ENCODE measurements at regions not wholly inside any gene's neighbourhood (a gene's known extent, or its start where the extent isn't known, plus 50 kb on each side); places are given as distances from the start of the nearest gene placed in this dataset.

GRCh38 chr5:68531970-68532369 is 316.4 kb downstream of the PIK3R1 start:
- Histone ChIP-seq H3K4me2 (ENCODE audit: low read length) (no peak overlapping the region), H4K20me1 (ENCODE audit: control insufficient read depth, insufficient read depth, low read depth, low read length) (no peaks in the 10 kb centered on the region), H3K36me3 (ENCODE audit: control insufficient read depth, low read length) (no peaks in the 10 kb centered on the region), H3K4me3 (ENCODE audit: low read length) (no peak overlapping the region), H3K9me3 (ENCODE audit: control insufficient read depth, insufficient read depth, low read length) (no peaks in the 10 kb centered on the region; the same call in 1 of the 2 replicates), H3K79me2 (ENCODE audit: control insufficient read depth, low read length) (no peaks in the 10 kb centered on the region), H3K27me3 (ENCODE audit: control insufficient read depth, low read length) (peaks cover 5% of the 10 kb centered on the region; the same call in 1 of the 2 replicates), H3K27ac (ENCODE audit: low read depth, low read length) (no peak overlapping the region), H3K9me2 (replicated peaks; ENCODE audit: control insufficient read depth, low read length) (no peaks in the 10 kb centered on the region), H3K4me1 (ENCODE audit: control insufficient read depth, low read length) (no peaks in the 10 kb centered on the region; the same call in 1 of the 2 replicates), H3F3A (ENCODE audit: control insufficient read depth, insufficient read depth) (no peaks in the 10 kb centered on the region)
- TF ChIP-seq, protein P1, sequence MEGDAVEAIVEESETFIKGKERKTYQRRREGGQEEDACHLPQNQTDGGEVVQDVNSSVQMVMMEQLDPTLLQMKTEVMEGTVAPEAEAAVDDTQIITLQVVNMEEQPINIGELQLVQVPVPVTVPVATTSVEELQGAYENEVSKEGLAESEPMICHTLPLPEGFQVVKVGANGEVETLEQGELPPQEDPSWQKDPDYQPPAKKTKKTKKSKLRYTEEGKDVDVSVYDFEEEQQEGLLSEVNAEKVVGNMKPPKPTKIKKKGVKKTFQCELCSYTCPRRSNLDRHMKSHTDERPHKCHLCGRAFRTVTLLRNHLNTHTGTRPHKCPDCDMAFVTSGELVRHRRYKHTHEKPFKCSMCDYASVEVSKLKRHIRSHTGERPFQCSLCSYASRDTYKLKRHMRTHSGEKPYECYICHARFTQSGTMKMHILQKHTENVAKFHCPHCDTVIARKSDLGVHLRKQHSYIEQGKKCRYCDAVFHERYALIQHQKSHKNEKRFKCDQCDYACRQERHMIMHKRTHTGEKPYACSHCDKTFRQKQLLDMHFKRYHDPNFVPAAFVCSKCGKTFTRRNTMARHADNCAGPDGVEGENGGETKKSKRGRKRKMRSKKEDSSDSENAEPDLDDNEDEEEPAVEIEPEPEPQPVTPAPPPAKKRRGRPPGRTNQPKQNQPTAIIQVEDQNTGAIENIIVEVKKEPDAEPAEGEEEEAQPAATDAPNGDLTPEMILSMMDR (IDR thresholded peaks at IDR 0.05; ENCODE audit: low read depth, low read length, poor library complexity, severe bottlenecking): no peak
- TF ChIP-seq EZH2phosphoT487 (IDR thresholded peaks at IDR 0.05; ENCODE audit: borderline replicate concordance, low read length): no peak

- Histone ChIP-seq H3K27ac (ENCODE audit: low read depth, low read length) (no peak overlapping the region), H3K4me1 (ENCODE audit: control insufficient read depth, low read length) (no peaks in the 10 kb centered on the region; the same call in 1 of the 2 replicates), H3F3A (ENCODE audit: control insufficient read depth, insufficient read depth) (no peaks in the 10 kb centered on the region), H4K20me1 (ENCODE audit: control insufficient read depth, insufficient read depth, low read depth, low read length) (no peaks in the 10 kb centered on the region), H3K9me3 (ENCODE audit: control insufficient read depth, insufficient read depth, low read length) (no peaks in the 10 kb centered on the region), H3K4me3 (ENCODE audit: low read length) (no peak overlapping the region), H3K27me3 (ENCODE audit: control insufficient read depth, low read length) (peaks cover 9% of the 10 kb centered on the region; the same call in 1 of the 2 replicates), H3K4me2 (ENCODE audit: low read length) (no peak overlapping the region), H3K9me2 (replicated peaks; ENCODE audit: control insufficient read depth, low read length) (no peaks in the 10 kb centered on the region), H3K79me2 (ENCODE audit: control insufficient read depth, low read length) (no peaks in the 10 kb centered on the region), H3K36me3 (ENCODE audit: control insufficient read depth, low read length) (no peaks in the 10 kb centered on the region)
- TF ChIP-seq, protein P1 (IDR thresholded peaks at IDR 0.05; ENCODE audit: low read depth, low read length, poor library complexity, severe bottlenecking): no peak
Measured at GRCh38 chr5:68533051-68533450, 317.5 kb downstream of the PIK3R1 start.

DNA sequence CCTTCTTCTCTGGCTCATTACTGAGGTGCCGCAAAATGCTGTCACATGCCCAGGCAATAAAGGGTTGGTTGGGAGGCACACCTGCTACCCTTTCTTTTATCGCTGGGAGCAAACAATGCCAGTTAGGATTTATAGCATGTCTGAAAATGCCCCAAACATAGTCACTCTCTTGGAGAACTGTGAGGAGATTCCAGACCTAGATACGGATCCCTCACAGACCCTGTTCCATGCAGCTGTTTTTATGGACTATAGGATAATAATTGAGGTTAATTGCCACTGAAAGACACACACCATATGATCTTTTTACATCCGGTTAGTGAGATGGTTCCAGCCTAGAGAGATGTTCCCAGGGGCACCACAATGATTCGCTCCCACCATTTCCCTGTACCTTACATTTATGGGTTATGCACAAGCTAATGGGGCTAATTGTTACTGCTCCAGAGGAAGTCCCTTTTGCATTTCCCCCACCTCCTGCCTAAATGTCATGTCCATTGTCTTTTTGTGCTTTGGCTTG is 318.1 kb downstream of the PIK3R1 start:
- H3K4me3 ChIP-seq (ENCODE audit: low read length): no peak overlapping the region
- H3F3A ChIP-seq (ENCODE audit: control insufficient read depth, insufficient read depth): no peaks in the 10 kb centered on the region
- peaks cover 9% of the 10 kb centered on the region for H3K27me3 ChIP-seq (ENCODE audit: control insufficient read depth, low read length)
- TF ChIP-seq EZH2phosphoT487 (IDR thresholded peaks at IDR 0.05; ENCODE audit: borderline replicate concordance, low read length): no peak
- TF ChIP-seq, protein P1 (IDR thresholded peaks at IDR 0.05; ENCODE audit: low read depth, low read length, poor library complexity, severe bottlenecking): no peak
- H3K27ac ChIP-seq (ENCODE audit: low read depth, low read length): no peak overlapping the region
- no peaks in the 10 kb centered on the region for H4K20me1 ChIP-seq (ENCODE audit: control insufficient read depth, insufficient read depth, low read depth, low read length)
- H3K9me2 ChIP-seq (replicated peaks; ENCODE audit: control insufficient read depth, low read length): no peaks in the 10 kb centered on the region
- no peaks in the 10 kb centered on the region for H3K9me3 ChIP-seq (ENCODE audit: control insufficient read depth, insufficient read depth, low read length)
- H3K4me1 ChIP-seq (ENCODE audit: control insufficient read depth, low read length): no peaks in the 10 kb centered on the region; the same call in 1 of the 2 replicates
- no peak overlapping the region for H3K4me2 ChIP-seq (ENCODE audit: low read length)
- no peaks in the 10 kb centered on the region for H3K79me2 ChIP-seq (ENCODE audit: control insufficient read depth, low read length)
- H3K36me3 ChIP-seq (ENCODE audit: control insufficient read depth, low read length): no peaks in the 10 kb centered on the region

Measured in DOHH2 (cell line).